Ishikawa (cell line): ENCODE measurements at regions not wholly inside any gene's neighbourhood (a gene's known extent, or its start where the extent isn't known, plus 50 kb on each side); places are given as distances from the start of the nearest gene placed in this dataset.

Source experiments
- CEBPB ChIP-seq: IDR thresholded peaks from 2 replicates; pipeline ENCODE4 v1.6.1; 2012
- CREB1 ChIP-seq: IDR thresholded peaks from 2 replicates; pipeline ENCODE4 v1.6.1; 2012; ENCODE audit warnings: low read depth
- EGR1 ChIP-seq: IDR thresholded peaks from 2 replicates; pipeline ENCODE4 v1.6.1; 2012
- EP300 ChIP-seq: IDR thresholded peaks from 2 replicates; pipeline ENCODE4 v1.6.1; 2012; ENCODE audit warnings: borderline replicate concordance
- FOXM1 ChIP-seq: IDR thresholded peaks from 2 replicates; pipeline ENCODE4 v1.6.1; 2012; ENCODE audit warnings: low read depth, borderline replicate concordance
- MAX ChIP-seq: IDR thresholded peaks from 2 replicates; pipeline ENCODE4 v1.6.1; 2012
- NFIC ChIP-seq: IDR thresholded peaks from 2 replicates; pipeline ENCODE4 v1.6.1; 2012
- RAD21 ChIP-seq: IDR thresholded peaks from 2 replicates; pipeline ENCODE4 v1.6.1; 2012; ENCODE audit warnings: low read depth
- REST ChIP-seq: IDR thresholded peaks from 2 replicates; pipeline ENCODE4 v1.6.1; 2012; ENCODE audit warnings: low read depth, mild to moderate bottlenecking
- TAF1 ChIP-seq: IDR thresholded peaks from 2 replicates; pipeline ENCODE4 v1.6.1; 2012; ENCODE audit warnings: low read depth, mild to moderate bottlenecking
- TCF12 ChIP-seq: IDR thresholded peaks from 2 replicates; pipeline ENCODE4 v1.6.1; 2012; ENCODE audit warnings: low read depth
- TEAD4 ChIP-seq: IDR thresholded peaks from 2 replicates; pipeline ENCODE4 v1.6.1; 2012
- USF1 ChIP-seq: IDR thresholded peaks from 2 replicates; pipeline ENCODE4 v1.6.1; 2012
- YY1 ChIP-seq: IDR thresholded peaks from 2 replicates; pipeline ENCODE4 v1.6.1; 2012; ENCODE audit warnings: low read depth
- ZBTB7A ChIP-seq: IDR thresholded peaks from 2 replicates; pipeline ENCODE4 v1.6.1; 2012; ENCODE audit warnings: low read depth

GRCh38 chr2:189267491-189267890 lies 87.9 kb upstream of the COL5A2 start:
- TF ChIP-seq TAF1 (no peak), EP300 (no peak), NFIC (no peak), FOXM1 (no peak), RAD21 (no peak), USF1 (no peak), TEAD4 (no peak), CREB1 (no peak), MAX (no peak), CEBPB (no peak), YY1 (no peak), EGR1 (no peak), TCF12 (no peak), ZBTB7A (no peak), REST (no peak)

- TF ChIP-seq EGR1 (no peak), YY1 (no peak), EP300 (no peak), CREB1 (no peak), RAD21 (no peak), MAX (no peak), REST (no peak), CEBPB (no peak)
Measured at GRCh38 chr2:189267925-189268579, 88.5 kb upstream of the COL5A2 start.

- no peak for TF ChIP-seq TAF1
- no peak for TF ChIP-seq FOXM1
- no peak for TF ChIP-seq CREB1
- no peak for TF ChIP-seq NFIC
- no peak for TF ChIP-seq TCF12
- no peak for TF ChIP-seq USF1
- TF ChIP-seq MAX = no peak
- no peak for TF ChIP-seq YY1
- TF ChIP-seq RAD21 = no peak
- TF ChIP-seq REST = no peak
- no peak for TF ChIP-seq TEAD4
- no peak for TF ChIP-seq EGR1
- no peak for TF ChIP-seq EP300
- no peak for TF ChIP-seq CEBPB
- TF ChIP-seq ZBTB7A = no peak
Measured at GRCh38 chr2:189268763-189269162, 89.2 kb upstream of the COL5A2 start.

GRCh38 chr2:189273734-189274133 lies 94.2 kb upstream of the COL5A2 start:
- TF ChIP-seq TCF12 = no peak
- TF ChIP-seq REST = no peak
- TF ChIP-seq USF1 = no peak
- TF ChIP-seq FOXM1 = no peak
- no peak for TF ChIP-seq CREB1
- no peak for TF ChIP-seq MAX
- TF ChIP-seq TEAD4 = no peak
- no peak for TF ChIP-seq NFIC
- no peak for TF ChIP-seq EGR1
- no peak for TF ChIP-seq YY1
- no peak for TF ChIP-seq TAF1
- TF ChIP-seq EP300 = no peak
- no peak for TF ChIP-seq ZBTB7A
- TF ChIP-seq CEBPB = no peak
